DND-41 (cell line): ENCODE measurements at regions not wholly inside any gene's neighbourhood (a gene's known extent, or its start where the extent isn't known, plus 50 kb on each side); places are given as distances from the start of the nearest gene placed in this dataset.

Source experiments
- ATAC-seq: fragments of 200-7000 bp; cut with Tn5 transposase; 3 replicates; pipeline ENCODE4 v1.9.1; 2021; ENCODE audit warnings: low read depth; ENCODE audit not compliant: insufficient read depth
- DNase-seq: peaks from one replicate; pipeline ENCODE4 v3.0.0-alpha.2; 2020
- H2AFZ ChIP-seq: 2 replicates; pipeline ENCODE4 v1.6.0; 2012; ENCODE audit warnings: low read depth, low read length
- H3K27ac ChIP-seq: 2 replicates; pipeline ENCODE4 v1.5.1; 2012; ENCODE audit warnings: low read length, inconsistent platforms
- H3K27me3 ChIP-seq: fragments of 200-600 bp; sonication (generic); 2 replicates; pipeline ENCODE4 v1.6.0; 2012; ENCODE audit warnings: low read length, mild to moderate bottlenecking, inconsistent platforms; ENCODE audit not compliant: insufficient read depth, poor library complexity
- H3K36me3 ChIP-seq: 2 replicates; pipeline ENCODE4 v1.5.1; 2012; ENCODE audit warnings: low read length, inconsistent platforms; ENCODE audit not compliant: insufficient read depth
- H3K4me1 ChIP-seq: 2 replicates; pipeline ENCODE4 v1.5.1; 2012; ENCODE audit warnings: mild to moderate bottlenecking, low read length; ENCODE audit not compliant: insufficient read depth
- H3K4me2 ChIP-seq: 2 replicates; pipeline ENCODE4 v1.6.0; 2012; ENCODE audit warnings: mild to moderate bottlenecking, moderate library complexity, low read length, inconsistent platforms; ENCODE audit not compliant: insufficient read depth
- H3K4me3 ChIP-seq, 2 experiments: fragments of 200-600 bp in 1 of 2; shearing (Covaris generic) in 1 of 2; 2 replicates each; pipeline ENCODE4 v1.5.1; 2012 to 2016; ENCODE audit warnings: inconsistent platforms in 2 of 2, low read length in 2 of 2, mild to moderate bottlenecking in 2 of 2, low read depth in 1 of 2, moderate library complexity in 1 of 2
- H3K79me2 ChIP-seq: 2 replicates; pipeline ENCODE4 v1.6.0; 2012; ENCODE audit warnings: low read length, inconsistent platforms; ENCODE audit not compliant: insufficient read depth
- H3K9ac ChIP-seq: 2 replicates; pipeline ENCODE4 v1.6.0; 2012; ENCODE audit warnings: low read depth, mild to moderate bottlenecking, inconsistent platforms, low read length, moderate library complexity
- H3K9me3 ChIP-seq: 2 replicates; pipeline ENCODE4 v1.5.1; 2012; ENCODE audit warnings: low read length, moderate library complexity, mild to moderate bottlenecking, inconsistent platforms; ENCODE audit not compliant: insufficient read depth, severe bottlenecking
- H4K20me1 ChIP-seq: 2 replicates; pipeline ENCODE4 v1.6.0; 2012; ENCODE audit warnings: low read length; ENCODE audit not compliant: insufficient read depth
- EZH2 ChIP-seq: IDR thresholded peaks from 3 replicates; pipeline ENCODE4 v1.6.1; 2012; ENCODE audit warnings: borderline replicate concordance, low read depth, mild to moderate bottlenecking, moderate library complexity, low read length, inconsistent platforms; ENCODE audit not compliant: severe bottlenecking
- TF ChIP-seq, protein P1 (sequence below): IDR thresholded peaks from 2 replicates; pipeline ENCODE4 v1.5.1; 2012; ENCODE audit warnings: borderline replicate concordance, low read length, moderate library complexity, mild to moderate bottlenecking; ENCODE audit not compliant: poor library complexity, severe bottlenecking; ENCODE audit errors: extremely low read depth

DNA sequence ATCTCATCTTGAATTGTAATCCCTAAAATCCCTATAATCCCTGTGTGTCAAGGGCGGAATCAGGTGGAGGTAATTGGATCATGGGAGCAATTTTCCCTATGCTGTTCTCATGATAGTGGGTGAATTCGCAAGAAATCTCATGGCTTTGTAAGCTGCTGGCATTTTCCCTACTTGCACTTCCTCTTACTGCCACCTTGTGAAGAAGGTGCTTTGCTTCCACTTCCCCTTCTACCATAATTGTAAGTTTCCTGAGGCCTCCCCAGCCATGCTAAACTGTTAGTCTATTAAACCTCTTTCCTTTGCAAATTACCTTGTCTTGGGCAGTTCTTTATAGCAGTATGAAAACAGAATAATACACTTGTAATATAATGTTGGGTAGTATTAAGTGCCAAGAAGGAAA is 1087.4 kb upstream of the SLIT2 start:
- TF ChIP-seq EZH2, result no peak
- TF ChIP-seq, protein P1, sequence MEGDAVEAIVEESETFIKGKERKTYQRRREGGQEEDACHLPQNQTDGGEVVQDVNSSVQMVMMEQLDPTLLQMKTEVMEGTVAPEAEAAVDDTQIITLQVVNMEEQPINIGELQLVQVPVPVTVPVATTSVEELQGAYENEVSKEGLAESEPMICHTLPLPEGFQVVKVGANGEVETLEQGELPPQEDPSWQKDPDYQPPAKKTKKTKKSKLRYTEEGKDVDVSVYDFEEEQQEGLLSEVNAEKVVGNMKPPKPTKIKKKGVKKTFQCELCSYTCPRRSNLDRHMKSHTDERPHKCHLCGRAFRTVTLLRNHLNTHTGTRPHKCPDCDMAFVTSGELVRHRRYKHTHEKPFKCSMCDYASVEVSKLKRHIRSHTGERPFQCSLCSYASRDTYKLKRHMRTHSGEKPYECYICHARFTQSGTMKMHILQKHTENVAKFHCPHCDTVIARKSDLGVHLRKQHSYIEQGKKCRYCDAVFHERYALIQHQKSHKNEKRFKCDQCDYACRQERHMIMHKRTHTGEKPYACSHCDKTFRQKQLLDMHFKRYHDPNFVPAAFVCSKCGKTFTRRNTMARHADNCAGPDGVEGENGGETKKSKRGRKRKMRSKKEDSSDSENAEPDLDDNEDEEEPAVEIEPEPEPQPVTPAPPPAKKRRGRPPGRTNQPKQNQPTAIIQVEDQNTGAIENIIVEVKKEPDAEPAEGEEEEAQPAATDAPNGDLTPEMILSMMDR, result no peak
- no peaks in the 10 kb centered on the region for H3K4me1 ChIP-seq
- DNase-seq (no peak), ATAC-seq (no peak)
- no peaks in the 10 kb centered on the region for H3K27me3 ChIP-seq
- H3K79me2 ChIP-seq, result no peaks in the 10 kb centered on the region
- H3K4me2 ChIP-seq, result no peak overlapping the region
- no peak overlapping the region for H3K27ac ChIP-seq
- no peak overlapping the region for H2AFZ ChIP-seq
- H3K4me3 ChIP-seq, result no peak overlapping the region
- no peak overlapping the region for H3K9ac ChIP-seq
- H4K20me1 ChIP-seq, result no peaks in the 10 kb centered on the region
- H3K9me3 ChIP-seq, result no peaks in the 10 kb centered on the region
- no peaks in the 10 kb centered on the region for H3K36me3 ChIP-seq

DNA sequence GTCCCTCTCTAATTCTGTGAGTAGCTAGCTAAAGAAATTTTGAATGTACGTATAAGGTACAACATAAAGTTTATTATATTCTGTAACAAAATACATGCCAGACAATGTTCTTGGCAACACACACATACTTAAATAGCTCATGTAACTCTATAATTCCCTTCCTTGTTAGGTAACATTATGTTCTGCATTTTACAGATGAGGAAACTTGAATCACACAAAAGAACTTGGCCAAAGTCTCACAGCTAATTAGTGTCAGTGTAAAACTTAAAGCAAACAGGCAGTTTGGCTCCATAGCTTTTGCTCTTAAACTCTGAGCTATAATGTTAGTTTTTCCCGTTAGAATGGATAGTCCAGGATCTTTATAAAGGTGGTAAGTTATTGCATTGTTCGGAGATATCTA is 1091.8 kb upstream of the SLIT2 start:
- H3K27ac ChIP-seq, result no peak overlapping the region
- no peak overlapping the region for H2AFZ ChIP-seq
- H4K20me1 ChIP-seq, result no peaks in the 10 kb centered on the region
- no peaks in the 10 kb centered on the region for H3K9me3 ChIP-seq
- H3K27me3 ChIP-seq, result no peaks in the 10 kb centered on the region
- no peak overlapping the region for H3K9ac ChIP-seq
- no peaks in the 10 kb centered on the region for H3K36me3 ChIP-seq
- no peaks in the 10 kb centered on the region for H3K79me2 ChIP-seq
- H3K4me2 ChIP-seq, result no peak overlapping the region
- H3K4me1 ChIP-seq, result no peaks in the 10 kb centered on the region
- DNase-seq, result no peak
- no peak for ATAC-seq
- no peak for TF ChIP-seq EZH2
- TF ChIP-seq, protein P1, result no peak
- H3K4me3 ChIP-seq, result no peak overlapping the region

DNA sequence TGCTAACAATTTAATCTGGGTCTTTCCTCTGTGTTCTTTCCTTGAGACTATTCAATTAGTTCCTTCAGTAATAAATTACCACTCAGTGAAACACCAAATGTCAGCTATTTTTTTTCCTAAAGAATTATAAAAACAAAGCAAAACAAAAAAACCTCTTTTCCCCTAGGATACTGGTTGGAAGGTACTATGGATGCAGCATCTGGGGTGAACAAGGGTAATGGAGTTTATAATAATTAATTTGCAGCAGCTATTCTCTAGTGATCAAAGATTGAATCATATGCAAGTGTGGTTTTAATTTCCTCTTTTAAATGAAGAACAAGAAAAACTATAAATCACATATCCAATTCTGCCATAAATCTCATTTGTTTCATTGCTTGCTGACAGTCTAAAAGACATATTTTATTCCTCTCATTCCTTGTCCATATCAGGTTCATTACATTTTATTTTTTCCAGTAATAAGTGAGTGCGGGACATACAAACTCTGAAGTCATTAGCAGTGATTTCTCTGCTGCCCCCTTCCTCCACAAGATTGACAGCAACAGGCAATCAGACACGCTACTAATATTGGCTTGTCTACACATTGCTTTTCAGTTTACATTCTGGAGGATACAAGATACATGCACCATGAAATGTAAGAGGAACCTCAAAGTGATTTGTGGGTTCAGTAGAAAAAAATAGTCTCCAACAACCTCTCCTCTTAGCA is 1093.4 kb upstream of the SLIT2 start:
- ATAC-seq (no peak), DNase-seq (no peak)
- no peak for TF ChIP-seq EZH2
- TF ChIP-seq, protein P1, result no peak
- H2AFZ ChIP-seq, result no peak overlapping the region
- no peaks in the 10 kb centered on the region for H3K9me3 ChIP-seq
- no peak overlapping the region for H3K4me3 ChIP-seq
- H3K27ac ChIP-seq, result no peak overlapping the region
- no peaks in the 10 kb centered on the region for H3K36me3 ChIP-seq
- H3K9ac ChIP-seq, result no peak overlapping the region
- H3K27me3 ChIP-seq, result no peaks in the 10 kb centered on the region
- H3K79me2 ChIP-seq, result no peaks in the 10 kb centered on the region
- H4K20me1 ChIP-seq, result no peaks in the 10 kb centered on the region
- H3K4me2 ChIP-seq, result no peak overlapping the region
- H3K4me1 ChIP-seq, result no peaks in the 10 kb centered on the region
